ENCODE measurements at regions not wholly inside any gene's neighbourhood (a gene's known extent, or its start where the extent isn't known, plus 50 kb on each side); places are given as distances from the start of the nearest gene placed in this dataset.

DNA sequence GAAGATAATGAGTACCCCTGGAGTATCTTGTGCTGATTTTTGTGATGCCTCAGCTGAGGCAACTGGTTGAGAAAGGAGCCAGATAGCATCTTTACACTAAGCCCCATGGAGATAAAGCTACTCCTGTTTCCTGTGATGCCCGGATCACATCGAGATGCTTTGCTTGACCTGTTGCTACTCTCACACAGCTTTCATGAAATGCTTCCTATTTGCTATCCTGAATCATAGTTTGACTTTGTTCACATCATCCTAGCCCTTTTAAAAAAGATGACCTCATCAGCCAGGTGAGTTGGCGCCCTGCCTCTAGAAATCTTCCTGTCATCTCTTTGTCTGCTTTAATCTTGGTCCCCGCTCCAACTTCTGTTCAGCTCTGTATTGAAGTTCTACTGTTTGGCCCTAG lies 409.6 kb upstream of the TBL1XR1 start:
- TF ChIP-seq, protein P1, sequence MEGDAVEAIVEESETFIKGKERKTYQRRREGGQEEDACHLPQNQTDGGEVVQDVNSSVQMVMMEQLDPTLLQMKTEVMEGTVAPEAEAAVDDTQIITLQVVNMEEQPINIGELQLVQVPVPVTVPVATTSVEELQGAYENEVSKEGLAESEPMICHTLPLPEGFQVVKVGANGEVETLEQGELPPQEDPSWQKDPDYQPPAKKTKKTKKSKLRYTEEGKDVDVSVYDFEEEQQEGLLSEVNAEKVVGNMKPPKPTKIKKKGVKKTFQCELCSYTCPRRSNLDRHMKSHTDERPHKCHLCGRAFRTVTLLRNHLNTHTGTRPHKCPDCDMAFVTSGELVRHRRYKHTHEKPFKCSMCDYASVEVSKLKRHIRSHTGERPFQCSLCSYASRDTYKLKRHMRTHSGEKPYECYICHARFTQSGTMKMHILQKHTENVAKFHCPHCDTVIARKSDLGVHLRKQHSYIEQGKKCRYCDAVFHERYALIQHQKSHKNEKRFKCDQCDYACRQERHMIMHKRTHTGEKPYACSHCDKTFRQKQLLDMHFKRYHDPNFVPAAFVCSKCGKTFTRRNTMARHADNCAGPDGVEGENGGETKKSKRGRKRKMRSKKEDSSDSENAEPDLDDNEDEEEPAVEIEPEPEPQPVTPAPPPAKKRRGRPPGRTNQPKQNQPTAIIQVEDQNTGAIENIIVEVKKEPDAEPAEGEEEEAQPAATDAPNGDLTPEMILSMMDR (IDR thresholded peaks at IDR 0.05; ENCODE audit: low read depth, low read length, poor library complexity, severe bottlenecking), result no peak
- TF ChIP-seq EZH2phosphoT487 (IDR thresholded peaks at IDR 0.05; ENCODE audit: borderline replicate concordance, low read length), result no peak
